Left renal pelvis (tissue), 4 donors: ENCODE measurements at regions not wholly inside any gene's neighbourhood (a gene's known extent, or its start where the extent isn't known, plus 50 kb on each side); places are given as distances from the start of the nearest gene placed in this dataset.
A peak's percentile ranks its signal among the peaks of the same experiment; 100 is the strongest.
"Not testable (repeated sequence)": the region's sequence is repeated elsewhere in the genome, so short reads cannot be mapped to it uniquely, and the experiment has no call there.

ENCODE experiments used
- DNase-seq, 4 donors: peaks; one replicate each; pipeline ENCODE4 v3.0.0-alpha.2; 2013; ENCODE audit warnings: low read depth in 4 of 4, low spot score in 3 of 4

DNA sequence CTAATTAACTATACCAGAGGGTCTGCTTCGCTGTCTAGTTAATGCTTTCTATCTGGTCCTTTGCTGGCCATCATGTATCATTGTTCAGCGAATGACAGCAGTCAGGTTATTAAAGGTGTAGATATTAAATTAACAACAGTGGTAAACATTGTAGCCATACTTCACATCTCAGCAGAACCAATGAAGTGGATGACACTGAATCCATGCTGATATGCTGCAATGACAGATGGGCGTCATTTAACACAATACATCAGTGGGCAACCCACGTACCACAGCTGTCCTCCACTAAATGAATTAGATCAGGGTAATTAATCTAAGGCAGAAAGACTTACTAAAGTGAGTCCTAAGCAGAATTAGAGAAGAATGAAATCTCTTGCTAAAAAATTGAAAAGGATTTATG lies 767.2 kb downstream of the NXPH1 start:
- DNase-seq, result no peak

DNA sequence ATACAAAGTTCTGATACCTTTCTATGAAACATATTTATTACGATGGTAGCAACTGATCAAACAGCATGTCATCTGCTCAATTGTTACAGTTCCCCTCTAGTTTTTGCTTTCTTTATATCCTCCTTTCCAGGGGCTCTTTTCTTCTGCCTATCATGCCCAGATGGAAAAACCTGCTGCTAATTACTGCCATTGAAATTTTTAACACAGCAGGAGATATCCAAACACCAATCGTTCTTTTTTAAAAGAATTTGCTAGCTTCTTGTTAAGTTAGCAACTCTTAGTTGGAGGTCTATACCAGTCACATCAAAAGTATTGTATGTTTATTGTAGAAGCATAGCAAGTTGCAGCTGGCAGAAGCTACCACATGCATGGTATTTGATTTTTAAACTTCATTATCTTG lies 768.5 kb downstream of the NXPH1 start:
- no peak for DNase-seq

DNA sequence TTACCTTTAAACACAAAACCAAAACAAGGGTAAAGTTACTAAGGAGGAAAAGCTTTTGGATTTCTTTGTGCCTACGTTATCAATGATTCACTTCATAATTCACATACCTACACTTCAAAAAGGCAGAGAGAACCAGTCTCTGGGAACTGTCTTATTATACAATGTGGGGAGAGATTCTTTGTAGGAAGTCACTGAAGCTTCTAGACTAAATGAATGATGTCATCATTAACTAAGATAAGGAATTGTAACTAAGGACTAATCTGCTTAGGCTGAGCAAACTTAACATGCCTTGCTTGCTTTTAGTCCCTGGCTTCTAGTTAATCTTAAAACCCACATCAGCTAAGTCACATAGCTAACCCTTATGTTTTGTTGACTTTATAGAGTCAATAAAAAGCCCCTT lies 771.2 kb downstream of the NXPH1 start:
- no peak for DNase-seq

DNA sequence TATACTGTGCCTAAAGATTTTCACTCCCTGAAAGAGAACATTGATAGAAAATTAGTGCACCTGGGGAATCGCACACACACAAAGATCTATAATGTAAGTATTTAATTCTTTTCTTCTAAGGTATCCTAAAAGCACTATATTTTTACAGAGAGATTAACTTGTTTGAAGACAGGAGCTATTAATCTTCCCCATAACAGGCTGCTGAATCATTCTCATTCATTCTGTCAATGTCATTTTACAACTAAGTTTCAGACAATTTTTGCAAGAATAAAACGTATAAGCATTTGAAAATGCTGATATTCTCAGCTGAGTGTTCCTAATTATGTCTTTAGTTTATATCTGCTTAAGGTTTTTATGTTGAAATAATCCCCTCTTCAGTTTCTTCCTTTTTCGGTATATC lies 776.7 kb downstream of the NXPH1 start:
- no peak for DNase-seq

DNA sequence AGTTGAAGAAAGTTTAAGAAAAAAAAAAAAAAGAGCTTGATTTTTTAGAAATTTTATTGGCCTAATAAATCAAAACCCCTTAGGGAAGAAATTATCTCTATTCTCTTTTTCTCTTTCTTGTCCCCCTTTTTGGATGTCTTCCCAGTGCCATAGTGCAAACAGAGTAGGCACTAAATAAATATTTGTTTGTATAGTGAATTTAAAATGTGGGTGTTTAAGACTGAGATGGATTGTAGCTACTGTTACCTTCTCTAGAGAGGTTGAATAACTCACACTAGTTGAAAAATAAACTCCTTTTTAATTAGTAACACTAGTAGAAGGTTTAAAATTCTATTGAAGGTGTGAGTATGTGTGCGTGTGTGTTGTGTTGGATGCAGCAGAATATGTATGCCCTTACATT lies 783.8 kb downstream of the NXPH1 start:
- no peak for DNase-seq

DNA sequence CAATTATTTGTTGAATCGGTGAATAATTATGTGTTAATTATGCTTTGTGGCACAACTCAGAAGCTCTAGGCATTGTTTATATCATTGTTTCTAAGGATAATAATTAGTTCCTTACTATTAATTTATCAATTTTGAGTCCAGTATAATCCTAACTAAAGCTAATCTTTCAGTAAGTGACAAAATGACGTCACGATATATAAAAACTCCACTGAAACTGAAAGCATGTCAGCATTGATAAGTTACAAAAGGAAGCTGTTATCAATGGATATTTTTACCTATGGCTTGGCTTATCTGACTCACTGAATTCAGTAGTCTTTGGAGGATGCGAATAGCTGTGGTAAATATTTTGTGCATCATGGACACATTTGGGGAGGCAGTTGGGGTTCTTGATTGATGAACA lies 793.1 kb downstream of the NXPH1 start:
- DNase-seq, result no peak

DNA sequence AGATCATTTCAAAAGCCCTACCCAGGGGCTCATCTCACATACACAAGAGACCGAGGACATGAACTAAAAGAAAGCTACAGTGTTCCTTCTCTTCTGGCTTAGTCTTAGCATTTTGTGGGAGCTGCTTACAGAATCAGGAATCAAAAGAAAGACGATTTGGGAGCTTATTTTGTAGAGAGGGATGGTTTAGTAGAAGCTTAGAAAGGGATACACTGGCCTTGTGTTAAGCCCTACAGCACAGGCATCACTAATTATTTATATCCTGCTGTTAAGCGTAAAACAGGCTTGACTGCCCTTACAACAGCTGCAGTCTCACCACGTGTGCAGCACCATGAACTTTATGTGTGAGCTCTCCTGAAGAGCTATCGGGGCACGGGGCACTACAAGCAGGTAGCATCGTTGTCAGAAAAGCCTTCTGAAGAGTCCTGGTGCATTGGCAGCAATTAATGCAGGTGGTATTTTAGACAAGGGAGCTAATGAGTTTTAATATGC lies 798.3 kb downstream of the NXPH1 start:
- peak in 1 of 4 donors; percentile 3 for DNase-seq

DNA sequence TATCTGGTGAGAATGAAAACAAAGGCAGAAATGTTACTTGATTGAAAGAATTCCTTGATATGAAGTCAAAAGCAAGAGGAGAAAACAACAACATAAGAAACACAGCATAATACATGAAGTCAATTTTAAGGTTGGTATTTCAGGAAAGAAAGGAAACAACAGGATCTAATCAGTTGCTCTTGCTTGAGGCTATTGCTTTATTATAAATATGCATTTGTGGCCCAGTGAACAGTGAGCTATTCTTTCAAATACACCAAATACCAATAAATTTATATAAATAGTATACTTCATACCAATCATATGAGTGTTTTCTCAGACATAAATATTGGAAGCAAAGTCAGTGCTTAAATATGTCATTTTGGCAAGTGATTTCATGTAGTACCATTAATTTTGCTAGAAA lies 806.6 kb downstream of the NXPH1 start:
- DNase-seq, result no peak

DNA sequence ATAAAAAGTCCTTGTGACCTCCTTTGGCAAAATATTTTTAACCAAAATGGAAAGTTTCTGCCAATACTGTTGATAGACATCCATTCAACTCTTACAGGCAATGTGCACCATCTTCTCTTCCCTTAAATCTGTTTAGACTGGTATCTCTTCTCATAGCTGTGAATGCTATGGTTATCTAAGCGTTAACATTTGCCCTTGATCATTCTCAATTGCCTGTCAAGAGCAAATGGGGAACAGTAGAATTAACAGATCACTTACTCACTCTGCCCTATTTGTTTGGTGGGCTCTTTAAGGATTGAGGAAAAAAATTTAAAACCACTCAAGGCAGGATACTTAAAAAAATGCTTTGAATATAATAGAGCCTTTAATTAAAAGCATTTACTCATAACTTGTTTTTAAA lies 808.4 kb downstream of the NXPH1 start:
- no peak for DNase-seq

DNA sequence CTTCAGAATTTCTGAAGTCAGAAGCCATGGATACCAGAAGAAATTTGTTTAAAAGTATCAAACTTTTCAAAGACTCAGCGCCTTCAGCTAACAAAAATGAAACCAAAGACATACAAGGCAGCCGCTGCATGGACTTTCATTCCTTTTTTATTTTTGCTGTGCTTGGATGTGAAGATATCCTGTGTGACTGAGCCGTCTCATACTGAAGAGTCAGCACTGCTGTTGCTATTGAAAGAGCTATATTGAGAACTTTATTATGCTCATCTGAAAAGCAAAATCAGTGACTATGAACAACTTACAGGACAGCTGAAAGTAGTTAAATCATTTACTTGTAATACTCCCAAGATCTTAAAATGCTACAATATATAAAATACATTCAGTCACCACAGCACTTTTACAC lies 809.2 kb downstream of the NXPH1 start:
- DNase-seq, result no peak

DNA sequence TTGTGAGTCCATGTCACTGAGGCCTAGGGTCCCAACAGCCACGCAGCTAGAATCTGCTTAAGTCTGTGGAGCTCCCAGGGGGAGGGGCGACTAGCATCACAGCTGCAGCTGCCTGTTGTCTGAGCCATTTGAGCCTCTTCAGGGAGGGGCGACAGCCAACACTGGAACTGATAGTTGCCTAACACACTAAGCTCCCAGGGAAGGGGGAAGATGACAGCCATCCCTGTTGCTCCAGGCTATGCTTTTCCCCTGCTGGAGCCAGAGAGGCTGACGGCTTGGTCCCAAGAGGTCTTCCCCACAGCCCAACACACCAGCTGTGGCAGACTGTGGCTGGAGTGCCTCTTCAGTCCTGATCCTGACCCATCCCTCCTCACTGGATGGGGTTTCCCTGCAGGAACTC lies 817.5 kb downstream of the NXPH1 start:
- DNase-seq, result no peak

DNA sequence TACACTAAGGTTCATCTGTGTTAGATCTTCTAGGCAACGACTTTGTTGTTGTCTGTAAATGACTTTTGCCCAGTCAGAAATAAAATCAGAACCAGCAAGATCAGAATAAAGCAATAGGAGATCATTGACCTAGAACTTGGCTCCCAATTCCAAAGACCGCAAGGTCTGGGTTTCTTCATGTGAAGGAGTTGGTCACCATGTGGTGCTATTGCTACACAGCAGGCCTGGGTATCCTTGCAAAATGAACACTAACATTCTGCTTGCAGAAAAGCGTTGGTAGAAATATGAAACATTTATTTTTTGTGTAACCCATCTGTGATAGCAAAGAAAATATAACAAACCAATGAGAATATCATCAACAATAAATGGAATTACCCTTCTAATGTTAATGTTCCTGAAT lies 831.0 kb downstream of the NXPH1 start:
- no peak for DNase-seq

DNA sequence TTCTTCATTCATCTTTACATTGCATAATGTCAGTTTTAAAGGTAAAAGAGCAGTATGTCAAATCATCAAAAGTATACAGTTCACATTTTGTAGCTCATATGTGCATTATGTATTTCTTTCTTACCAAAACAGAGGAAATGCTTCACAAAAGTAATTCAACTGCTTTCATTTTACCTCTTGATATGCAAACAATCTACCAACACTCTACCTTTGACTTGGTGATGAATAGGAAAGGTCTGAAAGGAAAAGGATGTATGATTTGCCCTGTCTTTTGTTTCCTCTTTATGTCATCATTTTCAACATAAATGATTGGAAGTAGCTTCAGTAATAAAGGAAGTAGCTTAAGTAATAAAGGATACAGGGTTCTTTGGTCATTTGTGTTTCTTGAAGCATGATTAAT lies 846.7 kb downstream of the NXPH1 start:
- no peak for DNase-seq

DNA sequence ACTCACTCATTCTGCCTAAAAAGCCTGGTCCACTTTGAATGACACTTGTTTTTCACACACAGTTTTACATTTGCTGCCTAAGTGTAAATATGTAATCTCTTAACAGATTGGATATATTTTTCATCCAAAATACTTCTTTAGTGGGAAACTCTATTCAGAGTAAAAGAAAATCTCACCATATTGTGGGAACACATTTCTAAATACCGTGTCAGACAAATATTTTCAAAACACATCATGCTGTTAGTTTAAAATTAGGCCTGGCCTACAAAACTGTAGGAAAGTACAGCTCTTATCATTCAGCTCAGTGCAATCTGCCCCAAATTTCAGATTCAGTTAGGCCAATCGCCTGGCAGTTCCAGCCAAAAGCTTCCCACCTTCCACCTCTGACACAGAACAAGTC lies 849.8 kb downstream of the NXPH1 start:
- no peak for DNase-seq

DNA sequence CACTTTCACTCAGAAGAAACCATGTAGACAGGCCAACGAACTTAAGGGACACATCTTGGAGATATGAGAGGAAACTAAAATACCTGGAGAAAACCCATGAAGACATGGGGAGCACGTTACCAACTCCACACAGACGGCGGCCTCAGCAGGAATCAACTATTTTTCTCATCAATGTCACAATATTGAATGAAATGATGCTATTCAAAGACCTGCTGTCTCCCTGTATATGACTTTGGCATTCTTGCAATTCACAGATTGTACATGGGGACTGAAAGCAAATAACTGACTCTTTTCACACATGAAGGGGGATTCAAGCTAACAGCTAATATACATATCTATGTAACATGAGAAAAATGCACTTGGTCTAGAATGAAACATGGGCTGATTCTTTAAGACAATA lies 869.0 kb downstream of the NXPH1 start:
- no peak for DNase-seq

DNA sequence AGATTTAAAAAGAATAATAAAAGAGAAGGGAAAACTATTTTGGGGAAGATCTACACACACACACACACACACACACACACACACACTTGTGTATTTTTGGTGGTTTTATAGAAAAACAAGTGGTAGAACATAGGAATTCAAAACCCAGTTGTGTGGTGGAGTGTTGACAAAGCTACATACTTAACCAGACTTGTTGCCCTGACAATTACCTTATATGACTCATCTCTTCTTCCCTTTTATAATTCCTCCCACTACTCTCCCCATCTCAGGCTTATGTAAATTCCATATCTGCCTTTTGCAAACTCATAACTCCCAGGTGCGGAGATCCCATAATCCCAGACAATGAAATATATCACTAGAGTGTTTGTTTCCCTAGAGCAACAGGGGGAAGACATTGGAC lies 873.7 kb downstream of the NXPH1 start:
- DNase-seq, result no peak

DNA sequence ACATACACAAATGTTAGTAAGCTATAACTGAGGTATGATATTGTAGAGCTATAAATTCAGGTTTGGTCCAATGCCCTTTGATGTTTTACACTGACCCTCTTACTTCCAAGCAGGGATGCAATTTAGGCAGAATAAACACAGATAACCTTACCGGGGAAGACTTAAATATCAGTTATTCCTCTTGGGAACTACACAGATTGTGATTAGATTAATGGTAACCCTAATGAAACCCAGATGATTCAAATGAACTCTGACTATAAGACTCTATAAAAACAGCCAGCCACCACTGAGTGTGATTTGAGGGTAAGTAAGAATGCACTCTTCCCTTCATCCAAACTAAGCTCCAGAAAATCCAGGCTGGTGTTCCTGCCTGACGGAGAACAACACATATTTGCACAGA lies 891.1 kb downstream of the NXPH1 start:
- no peak for DNase-seq

DNA sequence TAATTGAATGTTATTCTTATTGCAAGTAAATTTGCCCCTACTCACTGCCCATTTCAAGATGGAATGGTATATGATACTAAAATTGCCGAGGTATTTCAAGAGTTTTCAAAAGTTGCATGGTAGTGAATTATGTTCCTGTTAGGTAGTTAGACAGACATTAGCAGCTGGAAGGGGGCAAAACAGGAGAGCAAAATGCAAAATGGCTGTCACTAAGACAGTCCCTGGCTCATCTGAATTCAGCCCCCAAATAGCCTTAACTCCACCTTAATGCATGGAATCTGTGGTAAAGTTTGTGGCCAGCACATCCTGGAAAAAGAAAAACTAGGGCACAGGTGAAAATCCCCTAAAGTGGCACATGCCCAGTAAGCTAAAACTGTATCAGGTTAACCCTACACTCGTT lies 894.9 kb downstream of the NXPH1 start:
- DNase-seq, result no peak

DNA sequence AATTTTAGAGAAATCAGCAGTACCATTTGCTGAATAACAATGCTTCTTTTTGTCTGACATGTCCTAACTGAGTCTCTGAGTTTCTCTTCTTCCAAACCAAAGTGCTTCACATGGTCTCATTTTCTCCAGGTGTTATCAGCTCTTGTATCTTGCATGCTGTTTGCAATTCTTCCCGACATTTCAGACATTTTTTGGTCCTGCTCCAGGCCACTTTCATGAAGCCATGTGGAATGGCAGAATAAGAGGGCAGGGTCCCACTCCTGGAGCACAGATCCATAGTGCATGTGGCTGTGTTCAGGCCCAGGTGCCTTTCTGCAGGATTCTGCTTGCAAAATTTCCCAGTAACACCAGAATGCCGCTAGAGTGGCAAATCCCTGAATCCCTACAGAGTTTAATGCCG lies 916.2 kb downstream of the NXPH1 start:
- DNase-seq, result no peak

DNA sequence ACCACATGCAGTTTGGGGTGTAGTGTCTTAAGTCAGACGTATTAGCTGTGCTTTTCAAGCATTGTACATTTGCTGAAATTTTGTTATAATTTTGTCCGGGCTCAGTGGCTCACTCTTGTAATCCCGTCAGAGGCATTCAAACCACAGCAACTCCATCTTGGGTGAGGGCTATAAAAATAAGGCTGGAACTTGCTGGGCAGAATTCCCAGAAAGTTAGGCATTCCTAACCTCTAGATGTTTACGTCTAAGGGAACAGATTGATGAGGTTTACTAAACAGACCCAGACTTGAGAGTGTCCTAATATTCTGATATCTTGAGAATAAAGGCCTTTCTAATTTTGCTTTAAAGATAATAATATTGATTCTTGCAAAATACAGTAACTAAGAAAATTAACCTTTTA lies 957.8 kb downstream of the NXPH1 start:
- DNase-seq, result no peak

DNA sequence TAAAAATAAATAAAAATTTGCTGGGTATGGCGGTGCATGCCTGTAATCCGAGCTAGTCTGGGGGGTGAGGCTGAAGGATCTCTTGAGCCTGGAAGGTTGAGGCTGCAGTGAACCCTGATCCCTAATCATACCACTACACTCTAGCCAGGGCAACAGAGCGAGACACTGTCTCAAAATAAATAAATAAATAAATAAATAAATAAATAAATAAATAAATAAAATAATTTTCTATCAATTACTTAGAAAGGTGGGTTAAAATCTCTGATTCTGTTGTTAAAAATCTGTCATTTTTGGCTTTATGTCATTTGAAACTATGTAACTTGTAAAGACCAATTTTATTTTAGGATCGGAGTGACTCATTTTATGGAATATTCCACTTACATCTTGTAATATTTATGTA lies 958.6 kb downstream of the NXPH1 start:
- DNase-seq, result no peak

DNA sequence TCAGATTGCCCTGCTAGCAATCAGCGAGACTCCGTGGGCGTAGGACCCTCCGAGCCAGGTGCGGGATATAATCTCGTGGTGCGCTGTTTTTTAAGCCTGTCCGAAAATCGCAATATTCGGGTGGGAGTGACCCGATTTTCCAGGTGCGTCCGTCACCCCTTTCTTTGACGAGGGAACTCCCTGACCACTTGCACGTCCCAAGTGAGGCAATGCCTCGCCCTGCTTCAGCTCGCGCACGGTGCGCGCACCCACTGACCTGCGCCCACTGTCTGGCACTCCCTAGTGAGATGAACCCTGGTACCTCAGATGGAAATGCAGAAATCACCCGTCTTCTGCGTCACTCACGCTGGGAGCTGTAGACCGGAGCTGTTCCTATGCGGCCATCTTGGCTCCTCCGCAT lies 971.0 kb downstream of the NXPH1 start:
- DNase-seq, result not testable (repeated sequence)

DNA sequence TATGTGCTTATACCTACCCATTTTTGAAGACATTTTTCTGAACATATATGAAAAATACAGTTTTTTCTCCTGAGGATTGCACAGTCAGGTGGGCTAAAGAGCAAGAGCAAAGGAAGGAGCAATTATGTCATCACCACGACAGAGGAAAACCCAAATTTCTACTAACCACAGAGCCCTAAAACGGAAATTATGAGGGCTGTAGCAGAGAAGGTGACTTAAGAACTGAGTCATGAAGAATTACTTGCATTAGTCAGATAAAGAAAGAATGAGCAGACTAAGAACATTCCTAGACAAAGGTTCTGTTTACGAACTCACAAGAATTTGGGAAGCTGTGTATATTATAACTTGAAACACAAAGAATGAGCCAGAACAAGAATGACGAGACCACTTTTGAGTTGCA lies 974.4 kb downstream of the NXPH1 start:
- DNase-seq, result no peak

DNA sequence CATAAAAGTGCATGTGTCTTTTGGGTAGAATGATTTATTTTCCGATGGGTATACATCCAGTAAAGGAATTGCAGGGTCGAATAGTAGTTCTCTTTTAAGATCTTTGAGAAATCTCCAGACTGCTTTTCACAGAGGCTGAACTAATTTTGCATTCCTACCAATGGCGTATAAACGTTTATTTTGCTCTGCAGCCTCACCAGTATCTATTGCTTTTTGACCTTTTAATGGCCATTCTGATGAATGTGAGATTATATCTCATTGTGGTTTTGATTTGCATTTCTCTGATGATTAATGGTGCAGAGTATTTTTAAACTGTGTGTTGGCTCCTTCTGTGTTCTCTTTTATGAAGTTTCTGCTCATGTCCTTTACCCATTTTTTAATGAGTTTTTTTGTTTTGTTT lies 1020.1 kb downstream of the NXPH1 start:
- DNase-seq, result no peak
